Fibroblast of pulmonary artery (primary cell): ENCODE measurements at regions not wholly inside any gene's neighbourhood (a gene's known extent, or its start where the extent isn't known, plus 50 kb on each side); places are given as distances from the start of the nearest gene placed in this dataset.

ENCODE experiments used
- DNase-seq: peaks from one replicate; pipeline ENCODE4 v3.0.0-alpha.2; 2010; ENCODE audit warnings: low read depth
- H3K4me3 ChIP-seq: replicated peaks from 2 replicates; pipeline ENCODE4 v1.5.1; 2011; ENCODE audit warnings: low read depth, mild to moderate bottlenecking, control low read depth, low read length, moderate library complexity
- TF ChIP-seq, protein P1 (sequence below): IDR thresholded peaks from 2 replicates; pipeline ENCODE4 v1.5.1; 2011; ENCODE audit warnings: mild to moderate bottlenecking, control low read depth, low read length, inconsistent platforms; ENCODE audit errors: missing control alignments

DNA sequence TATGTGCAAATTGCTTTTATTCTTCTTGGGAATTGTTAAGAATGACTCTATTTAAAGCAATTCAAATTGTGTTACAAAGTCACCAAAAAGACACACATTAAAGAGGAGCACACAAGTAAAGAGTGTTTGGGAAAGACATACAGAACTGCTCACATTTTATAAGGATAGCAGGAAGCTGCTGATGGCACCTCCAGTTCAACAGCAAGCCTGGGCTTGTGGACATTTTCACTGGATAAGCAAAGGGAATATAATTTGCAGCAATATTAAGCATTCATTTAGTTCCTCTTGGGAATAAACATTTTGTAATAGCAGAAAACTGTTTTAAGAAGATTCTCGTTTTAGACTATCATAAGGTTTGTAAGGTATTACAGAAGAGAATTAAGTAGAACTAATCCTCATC is 1271.9 kb downstream of the ZPLD1 start:
- TF ChIP-seq, protein P1, sequence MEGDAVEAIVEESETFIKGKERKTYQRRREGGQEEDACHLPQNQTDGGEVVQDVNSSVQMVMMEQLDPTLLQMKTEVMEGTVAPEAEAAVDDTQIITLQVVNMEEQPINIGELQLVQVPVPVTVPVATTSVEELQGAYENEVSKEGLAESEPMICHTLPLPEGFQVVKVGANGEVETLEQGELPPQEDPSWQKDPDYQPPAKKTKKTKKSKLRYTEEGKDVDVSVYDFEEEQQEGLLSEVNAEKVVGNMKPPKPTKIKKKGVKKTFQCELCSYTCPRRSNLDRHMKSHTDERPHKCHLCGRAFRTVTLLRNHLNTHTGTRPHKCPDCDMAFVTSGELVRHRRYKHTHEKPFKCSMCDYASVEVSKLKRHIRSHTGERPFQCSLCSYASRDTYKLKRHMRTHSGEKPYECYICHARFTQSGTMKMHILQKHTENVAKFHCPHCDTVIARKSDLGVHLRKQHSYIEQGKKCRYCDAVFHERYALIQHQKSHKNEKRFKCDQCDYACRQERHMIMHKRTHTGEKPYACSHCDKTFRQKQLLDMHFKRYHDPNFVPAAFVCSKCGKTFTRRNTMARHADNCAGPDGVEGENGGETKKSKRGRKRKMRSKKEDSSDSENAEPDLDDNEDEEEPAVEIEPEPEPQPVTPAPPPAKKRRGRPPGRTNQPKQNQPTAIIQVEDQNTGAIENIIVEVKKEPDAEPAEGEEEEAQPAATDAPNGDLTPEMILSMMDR: no peak
- no peak for DNase-seq
- no peak overlapping the region for H3K4me3 ChIP-seq

DNA sequence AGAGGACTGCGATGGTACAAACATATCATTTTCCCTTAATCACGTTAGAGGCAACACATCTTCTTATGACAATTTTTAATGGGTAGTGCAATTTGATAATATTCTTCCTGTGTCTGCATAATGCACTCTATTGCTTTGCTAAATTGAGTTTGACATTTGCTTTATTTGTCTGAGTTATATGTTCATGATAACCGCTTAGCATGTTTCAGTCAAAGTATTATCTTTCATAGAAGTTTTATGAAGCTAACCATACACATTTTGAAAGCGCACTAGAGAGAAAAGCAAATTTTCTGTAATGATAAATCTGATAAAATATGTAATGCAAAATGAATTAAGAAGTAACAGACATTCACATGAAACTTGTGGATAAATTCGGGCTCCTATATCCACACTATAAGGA is 1276.9 kb downstream of the ZPLD1 start:
- TF ChIP-seq, protein P1: no peak
- no peak overlapping the region for H3K4me3 ChIP-seq
- no peak for DNase-seq

DNA sequence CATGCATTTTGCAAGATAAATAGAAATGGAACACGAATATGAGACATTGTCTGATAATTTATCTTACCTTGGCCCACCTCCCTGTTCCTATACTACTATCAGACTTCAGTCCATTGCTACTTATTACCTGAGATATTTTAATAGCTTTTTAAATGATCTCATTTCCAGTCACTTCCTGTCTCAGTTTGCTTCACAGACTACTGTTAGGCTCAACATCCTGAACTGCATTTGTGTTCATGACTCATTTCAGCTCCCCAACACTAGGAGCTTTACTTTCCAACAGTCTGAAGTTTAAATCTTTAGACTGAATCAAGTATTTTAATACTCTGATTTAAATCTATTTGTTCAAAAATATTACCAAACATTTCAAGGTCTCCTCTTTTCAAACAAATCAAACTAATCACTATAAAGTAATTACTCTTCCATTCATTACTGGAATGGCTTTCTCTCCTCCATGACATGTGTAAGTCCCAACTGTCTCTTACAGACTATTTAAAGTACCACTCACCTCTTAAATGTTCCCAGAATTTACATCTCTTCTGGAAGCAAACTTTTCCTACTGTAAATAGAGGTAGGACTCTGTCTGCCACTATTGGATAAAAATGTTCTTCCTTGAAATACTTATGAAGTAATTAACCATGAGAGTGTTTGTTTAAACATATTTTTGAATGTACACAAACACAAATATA is 1277.6 kb downstream of the ZPLD1 start:
- H3K4me3 ChIP-seq: no peak overlapping the region
- DNase-seq: peak; percentile 35
- TF ChIP-seq, protein P1: no peak

DNA sequence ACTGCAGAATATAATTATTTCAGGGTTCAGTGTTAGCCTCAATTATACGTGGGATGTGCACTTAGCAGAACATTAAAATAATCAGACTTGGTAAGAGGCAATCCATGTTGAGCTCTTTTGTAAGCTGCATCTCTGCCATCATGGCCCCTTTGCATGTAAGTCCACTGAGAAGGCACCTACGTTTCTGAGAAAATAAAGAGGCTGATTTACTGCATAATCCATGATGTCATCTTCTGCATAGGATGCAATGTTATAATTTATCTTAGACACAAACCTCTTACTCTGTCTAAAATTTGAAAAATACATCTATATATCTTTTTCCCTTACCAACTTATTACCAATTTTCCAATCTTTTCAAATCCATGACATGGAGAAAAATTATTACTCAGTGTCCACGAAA is 1294.7 kb downstream of the ZPLD1 start:
- TF ChIP-seq, protein P1: no peak
- H3K4me3 ChIP-seq: no peak overlapping the region
- DNase-seq: no peak

DNA sequence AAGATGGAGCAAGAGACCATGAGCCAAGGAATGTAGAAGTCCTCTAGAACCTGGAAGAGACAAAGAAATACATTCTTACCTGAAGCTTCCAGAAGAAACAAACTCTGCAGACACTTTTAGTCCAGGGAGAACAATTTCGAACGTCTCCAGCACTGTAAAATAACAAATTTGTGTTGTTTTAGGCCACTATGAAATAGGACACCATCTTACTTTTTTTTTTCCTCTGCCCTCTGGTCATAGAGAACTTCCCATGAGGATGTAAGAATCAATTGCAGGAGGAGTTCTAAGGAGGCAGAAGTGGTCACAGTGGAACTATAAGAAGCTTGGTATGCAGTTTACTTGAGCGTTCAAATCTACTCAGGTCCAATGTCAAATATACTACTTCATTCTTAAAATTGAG is 1295.9 kb downstream of the ZPLD1 start:
- TF ChIP-seq, protein P1: no peak
- no peak for DNase-seq
- H3K4me3 ChIP-seq: no peak overlapping the region

DNA sequence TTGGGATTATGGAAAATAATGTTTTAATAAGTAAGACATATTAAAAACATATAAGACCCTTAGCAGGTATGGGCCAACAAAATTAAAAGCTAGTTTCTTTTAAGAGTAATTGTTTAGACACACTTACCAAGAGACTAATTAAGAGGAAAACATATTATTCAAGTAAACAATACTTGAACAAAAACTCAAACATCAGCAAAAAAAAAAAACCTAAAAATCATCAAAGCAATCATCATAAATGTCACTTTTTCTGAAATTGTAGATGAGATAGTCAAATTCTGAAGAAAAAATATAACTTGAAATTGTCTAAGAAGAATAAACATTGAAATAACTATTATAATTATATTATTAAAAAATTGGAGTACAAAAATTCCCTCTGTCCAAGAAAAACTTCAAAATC is 1318.2 kb downstream of the ZPLD1 start:
- no peak for DNase-seq
- H3K4me3 ChIP-seq: no peak overlapping the region
- TF ChIP-seq, protein P1: no peak

DNA sequence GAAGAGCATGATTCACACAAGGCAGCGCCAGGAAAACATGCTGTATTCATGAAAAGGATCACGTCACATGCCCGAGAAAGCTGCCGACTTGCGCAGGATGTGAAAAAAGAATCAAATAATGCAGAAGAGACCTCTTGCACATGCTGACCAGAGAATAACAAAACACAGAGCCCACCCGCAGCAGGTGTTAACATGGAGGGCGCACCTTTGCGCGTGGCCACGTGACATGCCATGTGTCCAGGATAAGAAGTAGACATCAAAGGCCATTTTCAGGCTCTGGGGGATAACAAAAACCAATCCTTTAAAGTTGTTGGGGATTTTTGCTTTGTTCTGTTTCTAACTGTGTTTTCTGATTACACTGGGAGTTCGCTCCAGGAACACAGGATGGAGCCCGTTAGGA is 1332.8 kb downstream of the ZPLD1 start:
- TF ChIP-seq, protein P1: no peak
- DNase-seq: no peak
- H3K4me3 ChIP-seq: no peak overlapping the region
